Muscle of leg (tissue), 3 donors: ENCODE measurements at regions not wholly inside any gene's neighbourhood (a gene's known extent, or its start where the extent isn't known, plus 50 kb on each side); places are given as distances from the start of the nearest gene placed in this dataset.

ENCODE experiments used
- DNase-seq: peaks from one replicate; pipeline ENCODE4 v3.0.0; 2013
- H3K27ac ChIP-seq: one replicate; pipeline ENCODE4 v1.5.1; 2013; ENCODE audit warnings: mild to moderate bottlenecking, low read length, control low read depth
- H3K27me3 ChIP-seq: one replicate; pipeline ENCODE4 v1.6.1; 2013; ENCODE audit warnings: low read length; ENCODE audit not compliant: control insufficient read depth, insufficient read depth
- H3K36me3 ChIP-seq: one replicate; pipeline ENCODE4 v1.6.1; 2013; ENCODE audit warnings: low read length; ENCODE audit not compliant: control insufficient read depth, insufficient read depth
- H3K4me1 ChIP-seq: one replicate; pipeline ENCODE4 v1.6.1; 2013; ENCODE audit warnings: low read length; ENCODE audit not compliant: control insufficient read depth, insufficient read depth
- H3K4me3 ChIP-seq: one replicate; pipeline ENCODE4 v1.5.1; 2013; ENCODE audit warnings: low read length, control low read depth
- H3K9me3 ChIP-seq: replicated peaks from 2 replicates; pipeline ENCODE4 v1.6.1; 2013; ENCODE audit warnings: low read depth, low read length; ENCODE audit not compliant: control insufficient read depth
- WGBS: methylation state at CpG from one replicate; pipeline ENCODE4 v1.1.5; 2013; ENCODE audit warnings: missing lambda C conversion rate; ENCODE audit not compliant: insufficient coverage; 5-methylcytosine and 5-hydroxymethylcytosine counted together

GRCh38 chr7:28263622-28264271 lies 83.2 kb upstream of the JAZF1 start:
- DNase-seq, result peak; percentile 11
- 83% methylated on average over 3 of the region's 9 CpGs for WGBS
- Histone ChIP-seq H3K27me3 (no peaks in the 10 kb centered on the region), H3K27ac (no peak overlapping the region), H3K36me3 (no peaks in the 10 kb centered on the region), H3K4me1 (no peaks in the 10 kb centered on the region), H3K4me3 (no peak overlapping the region), H3K9me3 (no peaks in the 10 kb centered on the region)

- H3K27ac ChIP-seq, result no peak overlapping the region
- DNase-seq, result no peak
- H3K36me3 ChIP-seq, result no peaks in the 10 kb centered on the region
- H3K27me3 ChIP-seq, result no peaks in the 10 kb centered on the region
- no peak overlapping the region for H3K4me3 ChIP-seq
- no CpG with 5 or more reads among the region's 2 CpGs for WGBS
- no peaks in the 10 kb centered on the region for H3K4me1 ChIP-seq
- no peaks in the 10 kb centered on the region for H3K9me3 ChIP-seq
Measured at GRCh38 chr7:28266402-28266801, 85.8 kb upstream of the JAZF1 start.

- no peak for DNase-seq
- H3K4me1 ChIP-seq, result no peaks in the 10 kb centered on the region
- no peak overlapping the region for H3K27ac ChIP-seq
- no peaks in the 10 kb centered on the region for H3K27me3 ChIP-seq
- no peaks in the 10 kb centered on the region for H3K9me3 ChIP-seq
- no peaks in the 10 kb centered on the region for H3K36me3 ChIP-seq
- no peak overlapping the region for H3K4me3 ChIP-seq
Measured at GRCh38 chr7:28267012-28267411, 86.4 kb upstream of the JAZF1 start.

GRCh38 chr7:28269700-28270361 lies 89.2 kb upstream of the JAZF1 start:
- no peaks in the 10 kb centered on the region for H3K36me3 ChIP-seq
- 79% methylated on average over 1 of the region's 1 CpG for WGBS
- H3K4me3 ChIP-seq, result no peak overlapping the region
- no peaks in the 10 kb centered on the region for H3K9me3 ChIP-seq
- no peaks in the 10 kb centered on the region for H3K4me1 ChIP-seq
- H3K27me3 ChIP-seq, result no peaks in the 10 kb centered on the region
- H3K27ac ChIP-seq, result no peak overlapping the region
- DNase-seq, result no peak

- no peaks in the 10 kb centered on the region for H3K36me3 ChIP-seq
- no peak overlapping the region for H3K27ac ChIP-seq
- H3K27me3 ChIP-seq, result no peaks in the 10 kb centered on the region
- WGBS, result 95% methylated on average over 9 of the region's 11 CpGs
- no peaks in the 10 kb centered on the region for H3K9me3 ChIP-seq
- H3K4me1 ChIP-seq, result no peaks in the 10 kb centered on the region
- DNase-seq, result no peak
- H3K4me3 ChIP-seq, result no peak overlapping the region
Measured at GRCh38 chr7:28270536-28270935, 89.9 kb upstream of the JAZF1 start.

GRCh38 chr7:28272461-28272877 lies 91.9 kb upstream of the JAZF1 start:
- Histone ChIP-seq H3K9me3 (no peaks in the 10 kb centered on the region), H3K27ac (no peak overlapping the region), H3K4me3 (no peak overlapping the region), H3K27me3 (no peaks in the 10 kb centered on the region), H3K4me1 (no peaks in the 10 kb centered on the region), H3K36me3 (no peaks in the 10 kb centered on the region)
- DNase-seq, result peak; percentile 53
- 26% methylated on average over 7 of the region's 9 CpGs for WGBS

GRCh38 chr7:28276298-28276697 lies 95.7 kb upstream of the JAZF1 start:
- WGBS, result no CpG with 5 or more reads among the region's 3 CpGs
- no peaks in the 10 kb centered on the region for H3K27me3 ChIP-seq
- H3K4me3 ChIP-seq, result no peak overlapping the region
- H3K9me3 ChIP-seq, result no peaks in the 10 kb centered on the region
- DNase-seq, result no peak
- peaks cover 15% of the 10 kb centered on the region for H3K4me1 ChIP-seq
- no peak overlapping the region for H3K27ac ChIP-seq
- H3K36me3 ChIP-seq, result no peaks in the 10 kb centered on the region

GRCh38 chr7:28277364-28277763 lies 96.8 kb upstream of the JAZF1 start:
- no peak for DNase-seq
- no CpG with 5 or more reads among the region's 1 CpG for WGBS
- H3K36me3 ChIP-seq, result no peaks in the 10 kb centered on the region
- no peaks in the 10 kb centered on the region for H3K27me3 ChIP-seq
- peaks cover 18% of the 10 kb centered on the region for H3K4me1 ChIP-seq
- no peak overlapping the region for H3K27ac ChIP-seq
- H3K4me3 ChIP-seq, result no peak overlapping the region
- no peaks in the 10 kb centered on the region for H3K9me3 ChIP-seq

GRCh38 chr7:28277958-28278357 lies 97.4 kb upstream of the JAZF1 start:
- no peaks in the 10 kb centered on the region for H3K27me3 ChIP-seq
- H3K4me3 ChIP-seq, result no peak overlapping the region
- DNase-seq, result no peak
- 100% methylated on average over 1 of the region's 2 CpGs for WGBS
- no peaks in the 10 kb centered on the region for H3K9me3 ChIP-seq
- H3K27ac ChIP-seq, result no peak overlapping the region
- no peaks in the 10 kb centered on the region for H3K36me3 ChIP-seq
- peaks cover 18% of the 10 kb centered on the region for H3K4me1 ChIP-seq

GRCh38 chr7:28280516-28280915 lies 99.9 kb upstream of the JAZF1 start:
- H3K4me1 ChIP-seq, result peaks cover 18% of the 10 kb centered on the region
- WGBS, result 20% methylated on average over 2 of the region's 3 CpGs
- no peak overlapping the region for H3K4me3 ChIP-seq
- H3K36me3 ChIP-seq, result no peaks in the 10 kb centered on the region
- peak; percentile 81 for DNase-seq
- no peaks in the 10 kb centered on the region for H3K27me3 ChIP-seq
- peak overlapping the region; percentile 43 for H3K27ac ChIP-seq
- H3K9me3 ChIP-seq, result no peaks in the 10 kb centered on the region
